ENCODE measurements at regions not wholly inside any gene's neighbourhood (a gene's known extent, or its start where the extent isn't known, plus 50 kb on each side); places are given as distances from the start of the nearest gene placed in this dataset.

DNA sequence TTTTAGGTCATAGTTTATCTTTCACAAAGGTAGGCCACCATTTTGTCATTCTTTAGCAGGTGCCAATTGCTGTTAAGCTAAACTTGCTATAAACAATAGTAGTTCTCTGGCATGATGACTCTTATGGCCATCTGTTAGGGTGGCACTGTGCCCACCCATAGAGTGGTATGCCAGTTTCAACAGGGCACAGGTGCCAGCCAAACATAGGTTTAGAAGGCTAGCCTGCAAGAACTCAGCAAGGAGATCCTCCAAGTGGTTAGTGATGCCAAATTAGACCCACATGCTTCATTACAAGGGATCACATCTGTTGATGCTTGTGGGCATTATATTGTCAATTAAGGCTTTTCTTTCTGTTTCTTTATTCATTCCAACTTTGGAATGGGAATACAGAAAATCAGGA lies 204.5 kb downstream of the FMR1NB start:
- ATAC-seq (no peak), DNase-seq (no peak)
- H3K4me1 ChIP-seq, result no peaks in the 10 kb centered on the region
- H3K9me3 ChIP-seq, result no peaks in the 10 kb centered on the region
- no peaks in the 10 kb centered on the region for H3K27me3 ChIP-seq
- intact Hi-C loops (cut with DNase I), result no loop called here
- no peak overlapping the region for H3K4me3 ChIP-seq
- H3K27ac ChIP-seq, result no peak overlapping the region
- TF ChIP-seq, protein P1, sequence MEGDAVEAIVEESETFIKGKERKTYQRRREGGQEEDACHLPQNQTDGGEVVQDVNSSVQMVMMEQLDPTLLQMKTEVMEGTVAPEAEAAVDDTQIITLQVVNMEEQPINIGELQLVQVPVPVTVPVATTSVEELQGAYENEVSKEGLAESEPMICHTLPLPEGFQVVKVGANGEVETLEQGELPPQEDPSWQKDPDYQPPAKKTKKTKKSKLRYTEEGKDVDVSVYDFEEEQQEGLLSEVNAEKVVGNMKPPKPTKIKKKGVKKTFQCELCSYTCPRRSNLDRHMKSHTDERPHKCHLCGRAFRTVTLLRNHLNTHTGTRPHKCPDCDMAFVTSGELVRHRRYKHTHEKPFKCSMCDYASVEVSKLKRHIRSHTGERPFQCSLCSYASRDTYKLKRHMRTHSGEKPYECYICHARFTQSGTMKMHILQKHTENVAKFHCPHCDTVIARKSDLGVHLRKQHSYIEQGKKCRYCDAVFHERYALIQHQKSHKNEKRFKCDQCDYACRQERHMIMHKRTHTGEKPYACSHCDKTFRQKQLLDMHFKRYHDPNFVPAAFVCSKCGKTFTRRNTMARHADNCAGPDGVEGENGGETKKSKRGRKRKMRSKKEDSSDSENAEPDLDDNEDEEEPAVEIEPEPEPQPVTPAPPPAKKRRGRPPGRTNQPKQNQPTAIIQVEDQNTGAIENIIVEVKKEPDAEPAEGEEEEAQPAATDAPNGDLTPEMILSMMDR (IDR thresholded peaks at IDR 0.05), result no peak
- no peaks in the 10 kb centered on the region for H3K36me3 ChIP-seq

DNA sequence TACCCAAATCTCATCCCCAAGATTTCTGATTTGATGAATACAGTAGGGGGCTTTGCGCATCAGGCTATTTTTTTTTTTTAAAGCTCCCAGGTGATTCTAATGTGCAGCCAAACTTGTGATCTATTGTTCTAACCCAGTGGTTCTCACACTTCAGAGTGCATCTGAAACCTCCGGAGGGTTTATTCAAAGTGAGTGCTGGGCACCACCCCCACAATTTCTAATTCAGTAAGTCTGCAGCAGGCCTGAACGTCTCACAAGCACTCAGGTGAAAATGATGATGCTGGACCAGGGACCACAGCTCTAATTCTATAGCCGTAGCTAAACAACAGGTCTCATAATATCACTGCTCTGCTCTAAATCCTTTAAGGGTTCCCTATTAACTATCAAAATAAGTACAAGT lies 211.4 kb downstream of the FMR1NB start:
- no peak for DNase-seq
- H3K4me3 ChIP-seq, result no peak overlapping the region
- no peak for ATAC-seq
- H3K4me1 ChIP-seq, result no peaks in the 10 kb centered on the region
- TF ChIP-seq, protein P1 (IDR thresholded peaks at IDR 0.05), result no peak
- intact Hi-C loops (cut with DNase I), result no loop called here
- H3K36me3 ChIP-seq, result no peaks in the 10 kb centered on the region
- no peaks in the 10 kb centered on the region for H3K27me3 ChIP-seq
- H3K27ac ChIP-seq, result no peak overlapping the region
- H3K9me3 ChIP-seq, result no peaks in the 10 kb centered on the region

DNA sequence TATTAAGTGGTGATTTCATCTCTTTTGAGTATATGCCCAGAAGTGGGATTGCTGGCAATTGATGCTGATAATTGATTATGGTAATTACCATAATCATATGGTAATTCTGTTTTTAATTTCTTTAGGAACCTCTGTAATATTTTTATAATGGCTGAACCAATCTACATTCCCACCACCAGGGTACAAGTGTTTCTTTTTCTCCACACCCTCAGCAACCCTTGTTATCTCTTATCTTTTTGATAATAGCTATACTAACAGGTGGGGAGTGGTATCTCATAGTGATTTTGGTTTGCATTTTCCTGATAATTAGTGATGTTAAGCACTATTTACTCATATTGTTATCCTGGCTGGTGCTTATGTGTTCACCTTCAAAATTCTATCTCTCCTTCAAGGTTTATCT lies 212.6 kb downstream of the FMR1NB start:
- Histone ChIP-seq H3K36me3 (no peaks in the 10 kb centered on the region), H3K9me3 (no peaks in the 10 kb centered on the region), H3K27me3 (no peaks in the 10 kb centered on the region), H3K4me1 (no peaks in the 10 kb centered on the region), H3K27ac (no peak overlapping the region), H3K4me3 (no peak overlapping the region)
- ATAC-seq (no peak), DNase-seq (no peak)
- intact Hi-C loops (cut with DNase I), result no loop called here
- TF ChIP-seq, protein P1 (IDR thresholded peaks at IDR 0.05), result no peak

DNA sequence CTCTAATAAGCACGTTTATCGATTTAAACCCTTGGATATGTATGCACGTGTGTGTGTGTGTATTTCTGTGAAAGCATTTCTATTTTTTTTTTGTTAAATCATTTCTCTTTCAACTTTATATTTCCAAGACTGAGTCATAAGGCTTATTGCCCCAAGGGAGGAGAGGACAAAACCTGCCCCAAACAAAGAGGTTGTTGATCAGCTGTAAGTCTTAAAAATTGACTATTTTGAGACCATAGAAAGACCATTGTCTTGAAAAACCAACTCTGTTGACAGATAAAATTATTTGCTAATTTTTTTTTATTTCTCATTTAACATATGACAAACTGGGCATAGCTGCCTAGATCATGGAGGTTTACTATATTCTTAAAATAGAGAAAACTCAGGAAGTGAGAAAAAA lies 222.4 kb downstream of the FMR1NB start:
- Histone ChIP-seq H3K27me3 (no peaks in the 10 kb centered on the region), H3K4me3 (no peak overlapping the region), H3K27ac (no peak overlapping the region), H3K9me3 (no peaks in the 10 kb centered on the region), H3K4me1 (no peaks in the 10 kb centered on the region), H3K36me3 (no peaks in the 10 kb centered on the region)
- no peak for ATAC-seq
- intact Hi-C loops (cut with DNase I), result no loop called here
- no peak for DNase-seq
- TF ChIP-seq, protein P1 (IDR thresholded peaks at IDR 0.05), result no peak

DNA sequence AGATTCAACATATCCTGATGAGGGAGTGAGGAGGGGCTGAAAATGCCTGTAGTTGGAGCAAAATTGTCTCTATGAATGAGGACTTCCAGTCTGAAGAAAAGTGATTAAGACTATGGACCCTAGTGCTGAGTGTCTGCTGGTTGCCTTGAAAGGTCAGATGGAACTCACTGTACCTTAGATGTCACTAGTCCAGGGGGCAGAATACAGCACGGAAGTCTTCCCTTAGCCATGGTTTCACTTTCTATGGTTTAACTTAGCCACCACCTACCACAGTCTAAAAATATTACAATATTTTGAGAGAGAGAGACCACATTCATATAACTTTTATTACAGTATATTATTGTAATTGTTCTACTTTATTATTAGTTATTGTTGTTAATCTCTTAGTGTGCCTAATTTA lies 223.1 kb downstream of the FMR1NB start:
- Histone ChIP-seq H3K4me1 (no peaks in the 10 kb centered on the region), H3K27ac (no peak overlapping the region), H3K36me3 (no peaks in the 10 kb centered on the region), H3K4me3 (no peak overlapping the region), H3K27me3 (no peaks in the 10 kb centered on the region), H3K9me3 (no peaks in the 10 kb centered on the region)
- ATAC-seq (no peak), DNase-seq (no peak)
- TF ChIP-seq, protein P1 (IDR thresholded peaks at IDR 0.05), result no peak
- intact Hi-C loops (cut with DNase I), result no loop called here

DNA sequence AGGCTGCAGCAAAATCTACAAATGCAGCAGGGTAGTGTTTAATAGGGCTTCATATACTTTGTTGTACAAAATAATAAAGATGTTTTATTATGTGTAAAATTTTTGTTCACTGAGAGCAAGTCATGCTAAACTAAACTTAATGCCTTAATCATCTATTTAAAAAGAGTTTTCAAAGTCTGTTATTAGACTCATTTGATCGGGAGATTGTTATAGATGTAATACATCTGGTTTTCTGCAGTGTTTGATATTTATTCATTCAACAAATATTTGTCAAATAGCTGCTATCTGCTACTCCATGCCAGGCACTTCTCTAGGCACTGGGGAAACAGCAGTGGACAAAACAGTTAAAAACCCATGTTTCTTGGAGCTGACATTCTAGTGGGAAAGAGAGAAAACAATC lies 233.6 kb downstream of the FMR1NB start:
- no peak for ATAC-seq
- Histone ChIP-seq H3K9me3 (no peaks in the 10 kb centered on the region), H3K4me3 (no peak overlapping the region), H3K27me3 (no peaks in the 10 kb centered on the region), H3K27ac (no peak overlapping the region), H3K36me3 (no peaks in the 10 kb centered on the region), H3K4me1 (no peaks in the 10 kb centered on the region)
- intact Hi-C loops (cut with DNase I), result no loop called here
- TF ChIP-seq, protein P1 (IDR thresholded peaks at IDR 0.05), result no peak
- no peak for DNase-seq

Data from upper lobe of right lung (tissue), 1 donor.